GM20431 (cell line): ENCODE measurements at regions not wholly inside any gene's neighbourhood (a gene's known extent, or its start where the extent isn't known, plus 50 kb on each side); places are given as distances from the start of the nearest gene placed in this dataset.

Experiments
- in situ Hi-C: fragments of 300-500 bp; cut with MseI, MboI; formaldehyde crosslinking; loops from one replicate; pipeline ENCODE4 v1.15.0; 2020; ENCODE audit warnings: low sequenced_read_pairs; ENCODE audit not compliant: unreplicated experiment

DNA sequence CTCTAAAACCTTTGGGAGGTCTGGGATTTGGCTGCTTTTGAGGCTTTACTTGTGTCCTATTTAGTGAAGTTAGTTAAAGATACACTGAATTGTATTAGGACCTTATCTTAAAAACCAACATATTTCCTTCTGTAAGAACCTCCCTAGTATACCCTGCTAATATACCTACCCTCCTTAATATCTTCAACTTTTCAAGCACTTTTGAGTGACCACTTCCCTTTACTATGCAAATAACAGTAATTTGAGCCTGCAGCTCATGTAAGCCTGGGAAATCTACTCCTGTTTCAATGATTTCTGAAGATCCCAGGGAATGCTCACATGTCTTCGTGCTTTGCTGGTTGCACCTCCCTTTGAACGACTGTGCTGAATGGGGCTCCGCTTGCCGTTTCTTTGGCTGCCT, 358.5 kb downstream of the YTHDC2 start:
- in situ Hi-C loops, result no loop called here

GRCh38 chr5:113875096-113875495, 361.6 kb downstream of the YTHDC2 start:
- in situ Hi-C loops, result no loop called here

- in situ Hi-C loops, result no loop called here
Observed at GRCh38 chr5:113891491-113891890, 378.0 kb downstream of the YTHDC2 start.

- in situ Hi-C loops, result no loop called here
Observed at GRCh38 chr5:113896789-113897188, 383.3 kb downstream of the YTHDC2 start.

- in situ Hi-C loops, result no loop called here
Observed at GRCh38 chr5:113897748-113898147, 384.3 kb downstream of the YTHDC2 start.

- in situ Hi-C loops, result no loop called here
Observed at GRCh38 chr5:113900141-113900540, 386.6 kb downstream of the YTHDC2 start.

DNA sequence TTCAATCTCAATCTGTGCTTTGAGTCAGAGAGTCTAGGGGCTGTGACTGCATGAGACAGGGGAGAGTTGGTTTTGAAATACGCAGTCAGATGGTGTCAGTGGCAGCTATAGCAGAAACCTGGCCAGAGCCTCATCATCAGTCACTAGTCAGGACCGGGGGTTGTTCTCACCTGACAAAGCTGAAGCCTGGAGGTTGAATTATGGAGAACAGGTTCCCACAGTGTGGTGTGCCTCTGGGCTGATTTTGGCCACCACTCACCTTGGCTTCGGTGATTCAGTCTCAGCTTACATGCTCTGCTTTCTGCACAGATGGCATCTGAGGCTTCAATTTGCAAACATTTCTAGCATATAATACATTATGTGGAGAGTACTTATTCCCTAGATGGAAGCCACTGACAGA, 387.3 kb downstream of the YTHDC2 start:
- in situ Hi-C loops, result no loop called here

- in situ Hi-C loops, result no loop called here
Observed at GRCh38 chr5:113901718-113902117, 388.2 kb downstream of the YTHDC2 start.

GRCh38 chr5:113902917-113903660, 389.6 kb downstream of the YTHDC2 start:
- in situ Hi-C loops, result no loop called here

DNA sequence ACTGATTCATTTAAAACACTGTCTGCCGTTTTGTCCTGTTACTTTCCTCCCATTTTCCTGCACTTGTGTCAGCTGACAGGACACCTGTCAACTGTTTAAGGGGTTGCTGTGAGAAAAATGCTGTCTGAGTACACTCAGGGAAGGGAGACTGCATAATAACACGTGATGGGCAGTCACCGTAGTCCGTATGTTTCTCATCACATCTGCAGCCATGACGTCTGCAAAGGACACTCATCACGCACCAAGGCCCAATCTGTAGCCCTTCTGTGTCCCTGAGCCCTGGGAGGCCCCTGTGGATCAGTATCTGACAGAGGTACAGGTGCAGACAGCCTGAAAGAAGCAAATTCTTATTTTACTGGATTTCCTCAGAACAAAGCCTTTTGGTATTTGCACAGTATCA, 396.3 kb downstream of the YTHDC2 start:
- in situ Hi-C loops, result no loop called here

DNA sequence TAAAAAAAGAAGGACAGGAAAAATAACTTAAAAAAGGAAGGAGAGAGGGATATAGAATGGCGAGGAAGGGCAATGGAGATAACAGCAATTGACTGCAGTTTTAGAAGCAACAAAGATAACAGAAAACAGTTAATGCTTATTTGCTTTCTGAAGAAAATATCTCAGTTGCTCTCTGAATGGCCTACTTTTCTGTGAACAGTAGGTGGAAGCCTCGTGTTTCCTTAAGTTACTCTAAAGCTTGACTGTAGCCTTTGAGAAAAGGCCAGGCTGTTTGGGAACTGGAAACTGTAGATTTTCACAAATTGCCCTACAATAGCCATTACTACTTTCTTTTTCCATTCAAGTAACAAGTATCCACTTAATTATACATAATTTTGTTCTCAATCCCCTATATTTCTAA, 404.5 kb downstream of the YTHDC2 start:
- in situ Hi-C loops, result no loop called here

- in situ Hi-C loops, result no loop called here
Observed at GRCh38 chr5:113922343-113922742, 408.8 kb downstream of the YTHDC2 start.

- in situ Hi-C loops, result no loop called here
Observed at GRCh38 chr5:113935453-113935852, 422.0 kb downstream of the YTHDC2 start.

DNA sequence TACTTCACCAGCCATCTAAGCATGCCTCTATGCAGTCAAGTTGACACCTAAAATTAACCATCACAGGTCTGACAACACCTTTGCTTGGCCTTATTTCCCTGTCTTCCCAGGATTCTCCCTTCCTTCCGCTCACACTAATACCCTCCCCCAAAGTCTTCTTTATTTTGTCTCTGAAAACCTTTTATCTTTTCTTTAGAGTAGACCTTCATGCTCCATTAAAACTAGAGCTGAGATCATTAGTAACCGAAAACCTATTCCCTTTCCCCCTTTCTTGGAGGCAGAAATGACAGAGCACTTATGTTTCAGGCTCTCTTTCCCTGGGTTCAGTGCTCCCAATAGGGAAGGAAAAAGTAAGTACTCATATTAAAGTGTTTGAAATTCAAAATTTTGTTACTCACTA, 423.8 kb downstream of the YTHDC2 start:
- in situ Hi-C loops, result no loop called here

DNA sequence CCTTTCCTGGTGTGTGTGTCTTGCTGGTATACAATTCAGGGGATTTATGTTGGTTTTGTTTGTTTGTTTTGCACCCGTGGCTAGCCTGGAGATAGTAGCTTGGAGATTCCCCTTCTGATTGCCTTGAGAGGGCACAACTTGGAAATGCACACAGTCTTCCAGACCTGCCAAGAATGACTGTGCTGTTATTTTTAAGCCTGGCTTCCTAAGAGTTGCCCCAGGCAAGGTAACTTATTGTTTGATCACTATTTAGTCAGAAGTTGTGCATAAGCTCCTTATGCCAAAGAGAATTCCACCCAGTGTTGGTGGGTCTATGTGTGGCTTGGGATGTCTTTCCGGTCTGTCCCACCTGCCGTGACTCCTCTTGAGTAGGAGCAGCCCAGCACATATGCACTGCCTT, 421.9 kb upstream of the KCNN2 start:
- in situ Hi-C loops, result no loop called here

DNA sequence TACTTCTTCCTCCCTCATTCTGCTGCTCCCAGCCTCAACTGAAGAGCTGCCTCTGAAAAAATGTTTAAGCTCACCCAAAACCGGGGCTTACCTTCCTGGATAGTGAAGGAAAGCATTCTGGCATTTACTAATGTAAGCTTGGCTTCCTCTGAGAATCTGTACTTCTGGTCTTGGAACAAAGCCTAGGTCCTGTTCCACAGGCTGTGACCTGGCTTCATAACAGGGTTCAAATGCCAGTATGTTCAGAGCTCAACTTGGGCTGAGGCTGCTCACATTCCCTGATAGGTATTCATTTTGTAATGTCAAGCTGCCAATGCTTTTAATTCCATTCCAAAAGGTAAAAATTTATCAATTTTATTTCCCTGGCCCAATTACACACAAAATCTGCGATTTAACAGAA, 411.7 kb upstream of the KCNN2 start:
- in situ Hi-C loops, result no loop called here

DNA sequence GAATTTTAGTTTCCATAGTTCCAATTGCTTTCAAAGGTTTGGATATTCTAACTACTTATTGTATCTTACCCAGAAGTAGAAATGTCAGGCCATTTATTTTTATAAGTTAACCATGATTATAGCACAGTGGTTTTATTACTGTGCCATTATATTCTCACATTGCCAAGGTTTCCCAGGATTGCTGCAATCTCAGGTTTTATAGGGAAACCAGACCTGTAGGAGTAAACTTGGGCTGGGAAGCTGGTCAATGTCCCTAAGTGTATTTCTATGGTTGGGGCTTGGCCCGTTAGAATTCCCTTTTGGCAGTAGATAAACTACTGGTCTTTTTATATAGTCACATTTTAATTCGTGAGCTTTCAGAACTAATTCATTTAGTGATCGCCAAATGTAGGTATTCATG, 396.6 kb upstream of the KCNN2 start:
- in situ Hi-C loops, result no loop called here

DNA sequence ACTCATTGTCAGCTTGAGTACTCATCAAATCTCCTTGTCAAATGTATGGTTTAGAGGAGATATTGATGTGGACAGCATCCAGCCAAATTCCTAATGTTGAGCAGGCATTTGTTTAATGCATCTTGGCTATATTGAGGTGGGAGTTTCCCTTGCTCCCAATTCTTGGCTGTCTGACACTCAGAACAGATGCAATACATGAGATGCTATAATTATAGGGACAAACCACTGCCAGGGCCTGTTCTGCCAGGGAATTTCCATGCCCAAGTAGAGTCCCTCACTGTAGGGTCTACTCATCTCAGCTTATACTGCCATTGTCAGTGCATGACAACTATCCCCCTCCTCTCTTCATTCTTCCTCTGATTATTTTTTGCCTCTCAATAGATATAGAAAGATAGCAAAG, 392.0 kb upstream of the KCNN2 start:
- in situ Hi-C loops, result no loop called here

DNA sequence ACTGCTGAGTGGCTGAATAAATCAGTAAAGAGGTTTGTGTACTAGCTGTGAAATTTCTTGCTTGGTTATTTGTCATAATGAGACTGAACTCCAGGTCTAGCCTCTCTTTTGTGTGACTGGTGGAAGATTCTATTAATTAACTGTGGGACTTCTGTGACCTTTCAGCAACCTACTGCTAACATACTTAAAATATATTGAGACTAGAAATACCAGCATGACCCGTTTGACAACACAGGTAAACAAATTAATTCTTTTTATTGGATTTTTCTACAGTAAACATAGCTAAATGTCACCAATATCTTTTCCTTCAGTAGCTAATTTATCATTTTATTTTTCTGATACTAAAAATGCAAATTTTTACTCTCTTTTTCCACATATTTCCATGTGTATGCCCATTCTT, 390.4 kb upstream of the KCNN2 start:
- in situ Hi-C loops, result no loop called here

GRCh38 chr5:113974976-113975375, 386.9 kb upstream of the KCNN2 start:
- in situ Hi-C loops, result no loop called here

- in situ Hi-C loops, result no loop called here
Observed at GRCh38 chr5:113984928-113985327, 376.9 kb upstream of the KCNN2 start.

DNA sequence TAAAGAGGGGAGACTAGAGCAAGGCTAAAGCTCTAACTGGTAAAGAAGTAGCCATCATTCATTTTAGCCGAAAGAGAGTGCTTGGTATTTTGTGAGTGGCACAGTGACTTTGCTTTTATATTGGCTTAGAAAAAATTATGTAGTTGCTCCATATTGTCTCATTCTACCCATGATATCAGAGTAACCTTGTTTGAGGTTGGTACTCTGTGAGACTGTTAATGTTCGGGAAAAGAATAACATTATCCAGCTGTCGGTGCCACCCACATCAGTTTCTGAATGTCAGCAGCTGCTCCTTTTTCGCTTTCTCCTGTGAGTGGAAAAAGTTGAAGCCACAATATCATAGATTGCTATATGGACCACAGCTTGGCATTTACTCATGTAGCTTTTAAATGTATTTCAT, 376.4 kb upstream of the KCNN2 start:
- in situ Hi-C loops, result no loop called here
